ENCODE measurements at regions not wholly inside any gene's neighbourhood (a gene's known extent, or its start where the extent isn't known, plus 50 kb on each side); places are given as distances from the start of the nearest gene placed in this dataset.
"Not testable (repeated sequence)": the region's sequence is repeated elsewhere in the genome, so short reads cannot be mapped to it uniquely, and the experiment has no call there.

DNA sequence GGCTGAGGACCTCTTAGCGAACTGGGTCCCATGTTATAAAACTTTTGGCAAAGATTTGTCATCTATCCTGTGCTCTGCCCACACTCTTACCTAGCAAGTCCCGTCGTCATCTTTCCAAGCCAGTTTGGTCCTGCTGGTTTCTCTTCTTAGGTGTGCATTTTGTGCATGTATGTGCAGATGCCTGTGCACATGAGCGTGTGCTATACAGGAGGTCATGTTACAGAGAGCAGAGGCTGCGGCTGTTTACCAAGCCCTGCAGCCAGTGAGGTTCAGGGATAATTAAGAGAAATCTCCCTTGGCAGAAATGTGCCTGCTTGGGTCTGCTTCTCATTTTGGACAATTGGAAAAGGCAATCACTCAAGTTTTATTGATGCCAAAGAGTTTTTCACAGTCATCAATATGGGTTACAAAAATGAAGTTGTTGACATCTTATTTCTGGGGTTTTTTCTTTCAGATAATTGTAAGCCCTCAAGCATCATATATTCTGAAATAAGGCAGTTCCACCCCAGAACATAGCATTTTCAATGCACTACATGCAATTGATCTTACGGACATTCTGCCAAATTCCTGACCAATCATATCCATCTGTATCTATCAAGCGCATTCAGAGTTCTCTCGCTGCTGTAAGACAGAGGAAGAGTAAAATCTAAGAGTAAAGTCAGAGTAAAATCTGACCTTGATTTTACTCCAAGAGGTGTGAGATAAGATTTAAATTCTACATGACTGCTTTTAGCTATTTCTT is 361.4 kb upstream of the ZNF32 start:
- no peak overlapping the region for H3K4me3 ChIP-seq (ENCODE audit: low read depth, low read length)
- no peaks in the 10 kb centered on the region for H3K4me1 ChIP-seq (ENCODE audit: control insufficient read depth, insufficient read depth, low read length)
- no peak overlapping the region for H3K9ac ChIP-seq (ENCODE audit: low read depth, low read length)
- no peaks in the 10 kb centered on the region for H3K9me3 ChIP-seq (ENCODE audit: control insufficient read depth, insufficient read depth, low read length)
- H3K36me3 ChIP-seq (ENCODE audit: control insufficient read depth, insufficient read depth, low read length): no peaks in the 10 kb centered on the region
- no peaks in the 10 kb centered on the region for H3K27me3 ChIP-seq (ENCODE audit: control insufficient read depth, insufficient read depth, low read length)

DNA sequence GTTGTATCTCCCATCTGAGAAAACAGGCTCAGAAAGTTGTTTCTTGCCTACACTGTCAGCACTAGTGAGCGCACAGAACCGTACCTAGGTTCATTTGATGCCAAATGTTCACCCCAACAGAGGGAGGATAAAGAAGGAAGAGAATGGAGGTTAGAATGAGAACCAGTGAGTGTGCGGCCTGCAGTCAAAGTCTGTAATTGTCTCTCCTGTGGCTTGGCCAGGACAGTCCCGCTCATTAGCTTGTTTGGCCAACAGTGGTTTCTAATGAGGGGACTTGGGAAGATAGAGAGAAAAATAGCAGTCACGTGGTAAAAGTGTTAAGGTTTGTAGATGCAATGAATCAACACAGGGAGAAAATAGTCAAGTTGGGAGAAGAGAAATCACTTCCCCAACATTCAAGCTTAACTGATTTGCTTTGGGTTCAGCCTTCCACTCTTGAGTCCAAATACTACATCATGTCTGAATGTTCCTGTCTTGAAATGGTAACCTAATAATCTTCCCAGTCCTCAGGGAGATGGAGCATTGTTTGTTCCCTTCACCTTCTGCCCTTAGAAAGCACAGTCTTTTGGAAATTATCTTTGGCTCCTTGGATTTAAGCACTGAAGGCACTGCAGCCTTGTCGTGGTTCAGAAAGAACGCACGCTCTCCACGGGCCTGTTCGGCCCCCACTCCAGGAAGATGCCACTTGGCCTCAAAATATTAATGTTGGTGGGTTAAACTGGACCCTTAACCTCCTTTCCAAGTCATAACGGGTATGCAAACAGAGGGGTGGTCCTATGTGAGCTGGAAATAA is 360.4 kb upstream of the ZNF32 start:
- Histone ChIP-seq H3K4me3 (ENCODE audit: low read depth, low read length) (no peak overlapping the region), H3K9ac (ENCODE audit: low read depth, low read length) (no peak overlapping the region), H3K9me3 (ENCODE audit: control insufficient read depth, insufficient read depth, low read length) (no peaks in the 10 kb centered on the region), H3K36me3 (ENCODE audit: control insufficient read depth, insufficient read depth, low read length) (no peaks in the 10 kb centered on the region), H3K27me3 (ENCODE audit: control insufficient read depth, insufficient read depth, low read length) (no peaks in the 10 kb centered on the region), H3K4me1 (ENCODE audit: control insufficient read depth, insufficient read depth, low read length) (no peaks in the 10 kb centered on the region)

DNA sequence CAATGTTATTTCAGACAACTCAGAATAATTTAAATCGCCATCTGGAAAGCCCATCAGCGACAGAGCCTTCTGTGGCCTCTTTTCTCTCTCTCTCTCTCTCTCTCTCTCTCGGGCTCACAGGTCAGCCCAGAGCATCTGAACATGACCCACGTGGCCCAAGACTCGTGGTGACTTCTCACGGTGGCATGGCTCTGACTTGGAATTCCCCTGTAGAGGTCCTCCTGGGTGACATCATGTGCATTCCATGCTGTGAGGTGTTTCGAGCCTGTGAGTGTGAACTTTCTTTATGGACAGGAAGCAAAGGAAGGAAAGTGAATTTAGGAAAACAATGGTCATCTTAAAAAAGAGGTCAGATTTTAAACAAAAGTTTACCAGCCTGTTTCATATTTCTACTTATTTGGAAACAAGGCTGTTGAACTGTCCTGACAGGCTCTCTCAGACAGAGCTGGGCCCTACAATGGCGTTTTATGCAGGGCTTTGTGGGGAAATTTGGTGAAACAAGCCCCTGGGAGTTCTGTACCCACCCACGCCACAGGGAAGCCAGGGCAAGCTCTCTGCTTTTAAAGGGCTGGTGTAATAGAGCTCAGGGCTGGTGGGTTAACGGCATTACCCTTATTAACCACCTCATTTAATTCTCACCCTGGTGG is 359.7 kb upstream of the ZNF32 start:
- no peak overlapping the region for H3K9ac ChIP-seq (ENCODE audit: low read depth, low read length)
- H3K27me3 ChIP-seq (ENCODE audit: control insufficient read depth, insufficient read depth, low read length): no peaks in the 10 kb centered on the region
- no peaks in the 10 kb centered on the region for H3K4me1 ChIP-seq (ENCODE audit: control insufficient read depth, insufficient read depth, low read length)
- no peak overlapping the region for H3K4me3 ChIP-seq (ENCODE audit: low read depth, low read length)
- H3K36me3 ChIP-seq (ENCODE audit: control insufficient read depth, insufficient read depth, low read length): no peaks in the 10 kb centered on the region
- no peaks in the 10 kb centered on the region for H3K9me3 ChIP-seq (ENCODE audit: control insufficient read depth, insufficient read depth, low read length)

DNA sequence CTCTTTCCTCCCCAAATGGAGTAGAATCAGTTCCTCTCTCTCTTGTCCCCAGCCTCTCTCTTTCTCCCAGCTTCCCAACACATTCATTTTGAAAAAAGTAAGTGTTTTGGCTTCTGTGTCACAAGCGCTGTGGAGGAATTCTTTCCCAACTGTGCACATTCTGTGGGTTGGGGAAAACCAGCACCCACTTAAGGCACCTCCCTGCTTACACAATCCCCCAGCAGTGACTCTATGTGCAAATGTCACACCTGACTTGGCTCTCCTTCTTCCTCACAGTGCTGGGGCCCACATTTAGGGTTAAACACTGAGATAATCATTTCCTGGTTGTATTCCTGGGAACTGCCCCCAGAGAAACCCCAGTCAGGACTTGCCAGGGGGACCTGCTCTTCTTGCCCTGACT is 358.1 kb upstream of the ZNF32 start:
- H3K4me3 ChIP-seq (ENCODE audit: low read depth, low read length): no peak overlapping the region
- no peaks in the 10 kb centered on the region for H3K9me3 ChIP-seq (ENCODE audit: control insufficient read depth, insufficient read depth, low read length)
- H3K27me3 ChIP-seq (ENCODE audit: control insufficient read depth, insufficient read depth, low read length): no peaks in the 10 kb centered on the region
- H3K4me1 ChIP-seq (ENCODE audit: control insufficient read depth, insufficient read depth, low read length): no peaks in the 10 kb centered on the region
- H3K36me3 ChIP-seq (ENCODE audit: control insufficient read depth, insufficient read depth, low read length): no peaks in the 10 kb centered on the region
- H3K9ac ChIP-seq (ENCODE audit: low read depth, low read length): no peak overlapping the region

DNA sequence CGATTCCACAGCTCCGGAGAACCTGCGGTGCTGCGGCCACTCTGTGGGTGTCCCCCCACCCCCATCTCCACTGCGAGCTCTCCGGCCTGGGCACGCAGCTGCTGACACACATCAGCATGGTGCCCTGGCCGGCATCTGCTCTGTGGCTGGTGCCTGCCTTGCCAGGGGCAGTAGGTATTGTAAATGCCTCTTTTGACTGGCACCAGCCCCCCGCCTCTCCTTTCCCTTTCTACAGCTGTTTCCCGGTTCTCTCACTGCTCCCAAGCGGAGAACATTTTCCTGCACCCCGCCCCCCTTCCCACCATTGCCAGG is 357.1 kb upstream of the ZNF32 start:
- no peaks in the 10 kb centered on the region for H3K27me3 ChIP-seq (ENCODE audit: control insufficient read depth, insufficient read depth, low read length)
- no peak overlapping the region for H3K9ac ChIP-seq (ENCODE audit: low read depth, low read length)
- no peaks in the 10 kb centered on the region for H3K9me3 ChIP-seq (ENCODE audit: control insufficient read depth, insufficient read depth, low read length)
- no peaks in the 10 kb centered on the region for H3K4me1 ChIP-seq (ENCODE audit: control insufficient read depth, insufficient read depth, low read length)
- no peaks in the 10 kb centered on the region for H3K36me3 ChIP-seq (ENCODE audit: control insufficient read depth, insufficient read depth, low read length)
- H3K4me3 ChIP-seq (ENCODE audit: low read depth, low read length): no peak overlapping the region

DNA sequence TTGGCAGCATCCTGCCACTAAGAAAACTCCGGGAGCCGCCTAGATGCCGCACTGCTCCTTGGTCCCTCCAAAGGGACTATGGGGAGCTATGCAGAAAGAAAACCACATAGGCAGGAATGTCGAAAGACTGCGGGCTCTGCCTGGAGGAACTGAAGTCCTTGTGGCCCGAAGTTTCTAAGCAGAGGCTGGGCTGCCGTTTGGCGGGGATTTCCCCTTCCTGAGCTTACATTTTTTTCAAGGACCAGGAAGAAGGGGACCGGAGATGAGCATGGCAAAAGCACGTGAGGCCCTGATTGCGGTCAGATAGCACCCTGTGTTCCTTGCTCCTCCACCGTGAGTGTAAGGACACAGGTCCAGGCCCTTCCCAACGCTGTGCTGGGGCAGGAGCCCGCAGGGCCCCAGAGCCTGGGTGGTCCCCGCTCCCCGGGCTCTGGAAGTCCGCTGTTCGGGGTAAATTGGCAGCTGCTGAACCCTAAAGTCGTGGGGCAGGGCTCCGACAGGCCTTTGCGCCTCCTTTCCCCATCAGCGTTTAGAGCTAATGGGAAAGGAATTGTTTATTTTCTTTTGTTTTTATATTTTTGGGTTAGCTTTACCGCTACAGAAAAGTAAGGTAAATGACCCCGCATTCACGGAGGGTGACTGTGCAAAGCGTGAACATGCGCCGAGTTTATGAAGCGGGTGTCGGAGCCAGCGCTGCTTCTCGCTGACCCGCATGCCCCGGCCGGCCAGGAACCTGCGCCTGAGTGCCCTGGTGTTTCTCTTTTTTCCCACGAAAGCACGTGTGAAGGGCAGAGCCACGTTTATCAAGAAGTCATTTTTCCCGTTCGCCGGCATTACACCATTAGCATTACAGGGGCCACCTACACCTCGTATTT is 356.5 kb upstream of the ZNF32 start:
- no peaks in the 10 kb centered on the region for H3K9me3 ChIP-seq (ENCODE audit: control insufficient read depth, insufficient read depth, low read length)
- no peak overlapping the region for H3K4me3 ChIP-seq (ENCODE audit: low read depth, low read length)
- H3K4me1 ChIP-seq (ENCODE audit: control insufficient read depth, insufficient read depth, low read length): no peaks in the 10 kb centered on the region
- H3K36me3 ChIP-seq (ENCODE audit: control insufficient read depth, insufficient read depth, low read length): no peaks in the 10 kb centered on the region
- H3K9ac ChIP-seq (ENCODE audit: low read depth, low read length): no peak overlapping the region
- no peaks in the 10 kb centered on the region for H3K27me3 ChIP-seq (ENCODE audit: control insufficient read depth, insufficient read depth, low read length)

DNA sequence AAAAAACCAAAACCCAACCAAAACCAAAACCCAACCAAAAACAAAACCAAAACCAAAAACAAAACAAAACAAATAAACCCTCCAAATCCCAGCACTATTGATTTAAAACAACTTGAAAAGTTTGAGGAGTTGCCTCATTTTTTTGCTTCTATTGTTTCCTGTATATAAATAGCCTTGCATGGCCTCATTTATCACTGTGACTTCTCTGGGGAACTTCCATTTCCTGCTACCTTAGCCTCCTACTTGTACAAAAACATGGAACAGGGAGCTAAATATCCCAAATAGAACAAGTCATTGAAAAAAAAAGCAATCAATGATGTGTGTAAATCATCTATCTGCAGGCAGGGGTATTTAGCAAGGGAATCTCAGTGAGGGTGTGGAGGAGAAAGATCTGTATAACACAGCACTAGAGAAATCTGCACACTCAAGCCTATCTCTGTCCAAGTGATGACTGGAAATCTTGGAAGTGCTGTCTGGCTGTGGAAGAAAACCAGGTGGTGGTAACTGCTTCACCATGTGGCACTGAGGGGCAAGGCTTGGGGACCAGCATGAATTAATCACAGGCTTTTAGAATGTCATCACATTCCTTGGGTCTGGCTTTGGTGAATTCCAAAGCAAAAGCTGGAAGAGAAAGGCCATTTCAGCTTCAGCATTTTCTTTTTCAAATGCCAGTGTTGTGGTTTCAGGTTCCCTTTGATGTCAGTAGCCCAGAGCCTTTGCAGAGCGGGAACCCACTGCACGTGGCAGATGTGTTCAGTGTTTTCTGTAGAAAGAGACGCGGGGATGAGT is 349.5 kb upstream of the ZNF32 start:
- H3K36me3 ChIP-seq (ENCODE audit: control insufficient read depth, insufficient read depth, low read length): no peaks in the 10 kb centered on the region
- no peak overlapping the region for H3K4me3 ChIP-seq (ENCODE audit: low read depth, low read length)

DNA sequence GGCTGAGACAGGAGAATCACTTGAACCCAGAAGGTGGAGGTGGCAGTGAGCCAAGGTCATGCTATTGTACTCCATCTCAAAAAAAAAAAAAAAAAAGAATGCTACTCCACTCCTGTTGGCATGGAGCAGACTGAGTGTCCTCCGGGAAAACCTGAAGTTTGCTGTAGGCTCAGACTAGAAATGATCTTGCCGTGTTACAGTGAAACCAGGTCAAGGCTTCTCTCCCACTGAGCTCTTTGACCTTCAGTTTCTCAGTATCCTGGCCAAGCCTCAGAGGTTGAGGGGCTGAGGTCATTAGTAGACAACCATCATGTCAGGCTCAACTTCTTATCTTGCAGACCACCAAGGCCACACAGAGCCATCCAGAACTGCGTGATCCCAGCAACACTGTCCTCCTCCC is 348.6 kb upstream of the ZNF32 start:
- no peaks in the 10 kb centered on the region for H3K27me3 ChIP-seq (ENCODE audit: control insufficient read depth, insufficient read depth, low read length)
- no peak overlapping the region for H3K9ac ChIP-seq (ENCODE audit: low read depth, low read length)
- H3K9me3 ChIP-seq (ENCODE audit: control insufficient read depth, insufficient read depth, low read length): peaks cover 9% of the 10 kb centered on the region
- no peak overlapping the region for H3K4me3 ChIP-seq (ENCODE audit: low read depth, low read length)
- H3K36me3 ChIP-seq (ENCODE audit: control insufficient read depth, insufficient read depth, low read length): no peaks in the 10 kb centered on the region
- no peaks in the 10 kb centered on the region for H3K4me1 ChIP-seq (ENCODE audit: control insufficient read depth, insufficient read depth, low read length)

More for the DNA sequence above, 349.5 kb upstream of the ZNF32 start:
- Histone ChIP-seq H3K4me1 (ENCODE audit: control insufficient read depth, insufficient read depth, low read length) (no peaks in the 10 kb centered on the region), H3K27me3 (ENCODE audit: control insufficient read depth, insufficient read depth, low read length) (no peaks in the 10 kb centered on the region), H3K9ac (ENCODE audit: low read depth, low read length) (no peak overlapping the region), H3K9me3 (ENCODE audit: control insufficient read depth, insufficient read depth, low read length) (peaks cover 5% of the 10 kb centered on the region)

DNA sequence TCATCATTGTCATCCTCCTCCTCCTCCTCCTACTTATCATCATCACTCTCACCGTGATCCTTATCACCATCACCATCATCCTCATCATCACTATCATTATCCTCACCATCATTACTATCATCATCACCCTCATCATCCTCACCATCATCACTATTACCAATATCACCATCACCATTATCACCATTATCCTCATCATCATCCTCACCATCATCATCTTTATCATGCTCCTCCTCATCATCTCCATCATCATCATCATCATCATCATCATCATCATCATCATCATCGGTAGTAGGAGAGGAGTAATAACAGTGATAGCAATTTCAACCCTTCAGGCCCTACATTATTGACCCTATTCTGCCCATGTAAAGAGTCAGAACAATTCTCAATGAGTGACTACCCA is 345.9 kb upstream of the ZNF32 start:
- no peak overlapping the region for H3K9ac ChIP-seq (ENCODE audit: low read depth, low read length)
- H3K4me1 ChIP-seq (ENCODE audit: control insufficient read depth, insufficient read depth, low read length): no peaks in the 10 kb centered on the region
- peaks cover 9% of the 10 kb centered on the region for H3K9me3 ChIP-seq (ENCODE audit: control insufficient read depth, insufficient read depth, low read length)
- H3K4me3 ChIP-seq (ENCODE audit: low read depth, low read length): no peak overlapping the region
- no peaks in the 10 kb centered on the region for H3K36me3 ChIP-seq (ENCODE audit: control insufficient read depth, insufficient read depth, low read length)
- H3K27me3 ChIP-seq (ENCODE audit: control insufficient read depth, insufficient read depth, low read length): no peaks in the 10 kb centered on the region

DNA sequence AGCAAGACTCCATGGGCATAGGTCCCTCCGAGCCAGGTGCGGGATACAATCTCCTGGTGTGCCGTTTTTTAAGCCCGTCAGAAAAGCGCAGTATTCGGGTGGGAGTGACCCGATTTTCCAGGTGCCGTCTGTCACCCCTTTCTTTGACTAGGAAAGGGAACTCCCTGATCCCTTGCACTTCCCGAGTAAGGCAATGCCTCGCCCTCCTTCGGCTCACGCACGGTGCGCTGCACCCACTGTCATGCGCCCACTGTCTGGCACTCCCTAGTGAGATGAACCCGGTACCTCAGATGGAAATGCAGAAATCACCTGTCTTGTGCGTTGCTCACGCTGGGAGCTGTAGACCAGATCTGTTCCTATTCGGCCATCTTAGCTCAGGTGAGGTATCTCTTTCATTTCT is 344.1 kb upstream of the ZNF32 start:
- not testable (repeated sequence) for H3K36me3 ChIP-seq (ENCODE audit: control insufficient read depth, insufficient read depth, low read length); H3K27me3 ChIP-seq (ENCODE audit: control insufficient read depth, insufficient read depth, low read length); H3K4me3 ChIP-seq (ENCODE audit: low read depth, low read length); H3K4me1 ChIP-seq (ENCODE audit: control insufficient read depth, insufficient read depth, low read length); H3K9me3 ChIP-seq (ENCODE audit: control insufficient read depth, insufficient read depth, low read length); H3K9ac ChIP-seq (ENCODE audit: low read depth, low read length)

DNA sequence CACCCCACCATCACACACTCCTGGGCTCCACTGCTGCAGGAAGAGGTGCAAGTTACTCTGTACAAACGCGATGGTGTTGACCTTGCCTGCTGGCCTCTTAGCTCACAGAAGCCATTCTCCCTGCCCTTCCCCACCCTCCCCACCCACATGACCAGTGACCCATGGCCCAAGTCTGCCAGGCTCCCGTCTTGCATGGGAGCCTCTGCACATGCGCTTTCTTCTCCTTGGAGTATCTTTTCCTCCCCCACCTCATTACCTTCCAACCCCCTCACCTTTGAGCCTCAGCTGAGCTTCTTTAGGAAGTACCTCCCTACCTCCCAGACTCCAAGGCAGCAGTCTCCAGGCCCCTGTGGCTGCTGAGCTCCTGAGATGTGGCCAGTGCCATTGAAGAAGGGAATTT is 337.7 kb upstream of the ZNF32 start:
- Histone ChIP-seq H3K27me3 (ENCODE audit: control insufficient read depth, insufficient read depth, low read length) (no peaks in the 10 kb centered on the region), H3K36me3 (ENCODE audit: control insufficient read depth, insufficient read depth, low read length) (no peaks in the 10 kb centered on the region), H3K4me1 (ENCODE audit: control insufficient read depth, insufficient read depth, low read length) (no peaks in the 10 kb centered on the region), H3K9me3 (ENCODE audit: control insufficient read depth, insufficient read depth, low read length) (no peaks in the 10 kb centered on the region), H3K4me3 (ENCODE audit: low read depth, low read length) (no peak overlapping the region), H3K9ac (ENCODE audit: low read depth, low read length) (no peak overlapping the region)

All from iPS-15b (cell line).